WTC11 (cell line): ENCODE measurements at regions not wholly inside any gene's neighbourhood (a gene's known extent, or its start where the extent isn't known, plus 50 kb on each side); places are given as distances from the start of the nearest gene placed in this dataset.

Experiments
- ATAC-seq: fragments of 200-7000 bp; cut with Tn5 transposase; 2 replicates; pipeline ENCODE4 v1.10.0; 2021; ENCODE audit warnings: mild to moderate bottlenecking, moderate library complexity
- CTCF ChIA-PET: fragments of 300-600 bp; sonication (Branson Sonifier 250); formaldehyde crosslinking; loops from one replicate; lab custom pipeline; 2021; ENCODE audit warnings: antibody characterized with exemption; lab: Charles Lee
- POLR2A ChIA-PET: fragments of 350-600 bp; sonication (Branson Sonifier 250); formaldehyde crosslinking; loops from one replicate; lab custom pipeline; 2021; ENCODE audit warnings: antibody characterized with exemption; lab: Charles Lee
- DNase-seq: peaks from one replicate; pipeline ENCODE4 v3.0.0; 2021; ENCODE audit warnings: low spot score
- H3K27ac Mint-ChIP-seq: 2 replicates; pipeline ENCODE4 v1.8.0; 2021; ENCODE audit warnings: mixed read lengths
- H3K27me3 Mint-ChIP-seq: 2 replicates; pipeline ENCODE4 v1.8.0; 2021; ENCODE audit warnings: low read depth, mild to moderate bottlenecking, moderate library complexity, mixed read lengths
- H3K36me3 Mint-ChIP-seq: 2 replicates; pipeline ENCODE4 v1.8.0; 2021; ENCODE audit warnings: mixed read lengths
- H3K4me1 Mint-ChIP-seq: 2 replicates; pipeline ENCODE4 v1.8.0; 2022; ENCODE audit warnings: mixed read lengths
- H3K4me3 Mint-ChIP-seq: 2 replicates; pipeline ENCODE4 v1.8.0; 2021; ENCODE audit warnings: mild to moderate bottlenecking, moderate library complexity, mixed read lengths
- H3K9me3 Mint-ChIP-seq: 2 replicates; pipeline ENCODE4 v1.8.0; 2021; ENCODE audit warnings: mixed read lengths
- ATF1 ChIP-seq: sonication (generic); formaldehyde crosslinking; IDR thresholded peaks from 2 replicates; pipeline ENCODE4 v1.8.1; 2023; ENCODE audit warnings: mild to moderate bottlenecking, moderate library complexity, missing genetic modification reagents
- CBFB ChIP-seq: sonication (generic); formaldehyde crosslinking; IDR thresholded peaks from 2 replicates; pipeline ENCODE4 v1.8.1; 2022; ENCODE audit warnings: mild to moderate bottlenecking, low read depth, missing genetic modification reagents
- CREB1 ChIP-seq: sonication (generic); formaldehyde crosslinking; IDR thresholded peaks from 2 replicates; pipeline ENCODE4 v1.8.0; 2023; ENCODE audit warnings: mild to moderate bottlenecking, missing genetic modification reagents
- ETV6 ChIP-seq: sonication (generic); formaldehyde crosslinking; IDR thresholded peaks from 2 replicates; pipeline ENCODE4 v1.8.1; 2022; ENCODE audit warnings: mild to moderate bottlenecking, missing genetic modification reagents
- FOXJ3 ChIP-seq: sonication (generic); formaldehyde crosslinking; IDR thresholded peaks from 2 replicates; pipeline ENCODE4 v1.9.0; 2021; ENCODE audit warnings: missing genetic modification reagents, mild to moderate bottlenecking, borderline replicate concordance
- HMGA2 ChIP-seq: fragments of 250-450 bp; sonication (Bioruptor Pico); IDR thresholded peaks from 2 replicates; pipeline ENCODE4 v1.4.0; 2021; ENCODE audit warnings: mild to moderate bottlenecking, moderate library complexity
- JAZF1 ChIP-seq: fragments of 250-450 bp; sonication (Bioruptor Pico); IDR thresholded peaks from 2 replicates; pipeline ENCODE4 v1.9.0; 2021; ENCODE audit warnings: moderate library complexity, mild to moderate bottlenecking, inconsistent platforms
- NR1H2 ChIP-seq: sonication (generic); formaldehyde crosslinking; IDR thresholded peaks from 2 replicates; pipeline ENCODE4 v1.9.0; 2021; ENCODE audit warnings: mild to moderate bottlenecking, moderate library complexity, missing genetic modification reagents
- PRRX2 ChIP-seq: fragments of 250-450 bp; sonication (Bioruptor Pico); IDR thresholded peaks from 2 replicates; pipeline ENCODE4 v1.8.0; 2021; ENCODE audit warnings: mild to moderate bottlenecking
- SOX15 ChIP-seq: fragments of 250-450 bp; sonication (Bioruptor Pico); IDR thresholded peaks from 2 replicates; pipeline ENCODE4 v1.9.0; 2021; ENCODE audit warnings: mild to moderate bottlenecking
- SP1 ChIP-seq: sonication (generic); formaldehyde crosslinking; conservative IDR thresholded peaks from 2 replicates; pipeline ENCODE4 v1.8.1; 2022; ENCODE audit warnings: missing genetic modification reagents
- ZNF317 ChIP-seq: sonication (generic); formaldehyde crosslinking; IDR thresholded peaks from 2 replicates; pipeline ENCODE4 v1.8.1; 2023; ENCODE audit warnings: low read depth, mild to moderate bottlenecking, moderate library complexity, missing genetic modification reagents, borderline replicate concordance
- TF ChIP-seq, protein P1 (sequence below): sonication (generic); formaldehyde crosslinking; IDR thresholded peaks from 2 replicates; pipeline ENCODE4 v1.8.1; 2022; ENCODE audit warnings: missing genetic modification reagents, borderline replicate concordance
- TF ChIP-seq, protein P2 (sequence below): sonication (generic); formaldehyde crosslinking; IDR thresholded peaks from 2 replicates; pipeline ENCODE4 v1.8.1; 2023; ENCODE audit warnings: mild to moderate bottlenecking, missing genetic modification reagents, borderline replicate concordance
- TF ChIP-seq, protein P3 (sequence below): fragments of 250-450 bp; sonication (Bioruptor Pico); IDR thresholded peaks from 2 replicates; pipeline ENCODE4 v1.9.0; 2021; ENCODE audit warnings: mild to moderate bottlenecking
- TF ChIP-seq, protein P4 (sequence below): sonication (generic); formaldehyde crosslinking; conservative IDR thresholded peaks from 2 replicates; pipeline ENCODE4 v1.8.1; 2023; ENCODE audit warnings: mild to moderate bottlenecking, low read depth, missing genetic modification reagents, moderate library complexity
- TF ChIP-seq, protein P5 (sequence below): fragments of 250-450 bp; sonication (Bioruptor Pico); IDR thresholded peaks from 2 replicates; pipeline ENCODE4 v1.9.0; 2021; ENCODE audit warnings: moderate library complexity, mild to moderate bottlenecking, inconsistent platforms, borderline replicate concordance

DNA sequence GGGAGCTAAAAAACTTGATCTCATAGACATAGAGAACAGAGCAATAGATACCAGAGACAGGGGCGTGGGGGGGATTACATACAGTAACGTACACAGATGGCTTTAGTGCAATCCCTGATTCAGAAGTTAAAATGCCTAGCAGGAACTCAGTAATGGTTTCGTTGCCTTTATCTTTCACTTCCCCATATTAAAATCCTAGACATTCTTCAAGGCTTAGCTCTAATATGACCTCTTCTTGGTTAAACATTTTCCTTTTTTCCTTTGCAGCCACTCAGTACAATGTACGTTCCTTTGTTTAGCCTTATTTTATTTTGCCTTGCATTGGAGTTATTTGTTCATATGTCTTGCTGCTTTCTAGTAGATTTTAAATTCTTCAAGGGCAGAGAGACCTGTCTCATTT is 104.9 kb downstream of the C11orf87 start:
- no peak for ATAC-seq
- TF ChIP-seq ETV6 (CRISPR knock-in tag) (no peak), NR1H2 (CRISPR knock-in tag) (no peak), SP1 (CRISPR knock-in tag) (no peak), ATF1 (CRISPR knock-in tag) (no peak), FOXJ3 (CRISPR knock-in tag) (no peak), CREB1 (CRISPR knock-in tag) (no peak), HMGA2 (CRISPR knock-in tag) (no peak), PRRX2 (CRISPR knock-in tag) (no peak), SOX15 (CRISPR knock-in tag) (no peak), CBFB (CRISPR knock-in tag) (no peak), JAZF1 (no peak), ZNF317 (no peak)
- TF ChIP-seq, protein P1, sequence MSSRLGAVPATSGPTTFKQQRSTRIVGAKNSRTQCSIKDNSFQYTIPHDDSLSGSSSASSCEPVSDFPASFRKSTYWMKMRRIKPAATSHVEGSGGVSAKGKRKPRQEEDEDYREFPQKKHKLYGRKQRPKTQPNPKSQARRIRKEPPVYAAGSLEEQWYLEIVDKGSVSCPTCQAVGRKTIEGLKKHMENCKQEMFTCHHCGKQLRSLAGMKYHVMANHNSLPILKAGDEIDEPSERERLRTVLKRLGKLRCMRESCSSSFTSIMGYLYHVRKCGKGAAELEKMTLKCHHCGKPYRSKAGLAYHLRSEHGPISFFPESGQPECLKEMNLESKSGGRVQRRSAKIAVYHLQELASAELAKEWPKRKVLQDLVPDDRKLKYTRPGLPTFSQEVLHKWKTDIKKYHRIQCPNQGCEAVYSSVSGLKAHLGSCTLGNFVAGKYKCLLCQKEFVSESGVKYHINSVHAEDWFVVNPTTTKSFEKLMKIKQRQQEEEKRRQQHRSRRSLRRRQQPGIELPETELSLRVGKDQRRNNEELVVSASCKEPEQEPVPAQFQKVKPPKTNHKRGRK (CRISPR knock-in tag) = no peak
- TF ChIP-seq, protein P2, sequence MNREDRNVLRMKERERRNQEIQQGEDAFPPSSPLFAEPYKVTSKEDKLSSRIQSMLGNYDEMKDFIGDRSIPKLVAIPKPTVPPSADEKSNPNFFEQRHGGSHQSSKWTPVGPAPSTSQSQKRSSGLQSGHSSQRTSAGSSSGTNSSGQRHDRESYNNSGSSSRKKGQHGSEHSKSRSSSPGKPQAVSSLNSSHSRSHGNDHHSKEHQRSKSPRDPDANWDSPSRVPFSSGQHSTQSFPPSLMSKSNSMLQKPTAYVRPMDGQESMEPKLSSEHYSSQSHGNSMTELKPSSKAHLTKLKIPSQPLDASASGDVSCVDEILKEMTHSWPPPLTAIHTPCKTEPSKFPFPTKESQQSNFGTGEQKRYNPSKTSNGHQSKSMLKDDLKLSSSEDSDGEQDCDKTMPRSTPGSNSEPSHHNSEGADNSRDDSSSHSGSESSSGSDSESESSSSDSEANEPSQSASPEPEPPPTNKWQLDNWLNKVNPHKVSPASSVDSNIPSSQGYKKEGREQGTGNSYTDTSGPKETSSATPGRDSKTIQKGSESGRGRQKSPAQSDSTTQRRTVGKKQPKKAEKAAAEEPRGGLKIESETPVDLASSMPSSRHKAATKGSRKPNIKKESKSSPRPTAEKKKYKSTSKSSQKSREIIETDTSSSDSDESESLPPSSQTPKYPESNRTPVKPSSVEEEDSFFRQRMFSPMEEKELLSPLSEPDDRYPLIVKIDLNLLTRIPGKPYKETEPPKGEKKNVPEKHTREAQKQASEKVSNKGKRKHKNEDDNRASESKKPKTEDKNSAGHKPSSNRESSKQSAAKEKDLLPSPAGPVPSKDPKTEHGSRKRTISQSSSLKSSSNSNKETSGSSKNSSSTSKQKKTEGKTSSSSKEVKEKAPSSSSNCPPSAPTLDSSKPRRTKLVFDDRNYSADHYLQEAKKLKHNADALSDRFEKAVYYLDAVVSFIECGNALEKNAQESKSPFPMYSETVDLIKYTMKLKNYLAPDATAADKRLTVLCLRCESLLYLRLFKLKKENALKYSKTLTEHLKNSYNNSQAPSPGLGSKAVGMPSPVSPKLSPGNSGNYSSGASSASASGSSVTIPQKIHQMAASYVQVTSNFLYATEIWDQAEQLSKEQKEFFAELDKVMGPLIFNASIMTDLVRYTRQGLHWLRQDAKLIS (CRISPR knock-in tag) = no peak
- TF ChIP-seq, protein P3, sequence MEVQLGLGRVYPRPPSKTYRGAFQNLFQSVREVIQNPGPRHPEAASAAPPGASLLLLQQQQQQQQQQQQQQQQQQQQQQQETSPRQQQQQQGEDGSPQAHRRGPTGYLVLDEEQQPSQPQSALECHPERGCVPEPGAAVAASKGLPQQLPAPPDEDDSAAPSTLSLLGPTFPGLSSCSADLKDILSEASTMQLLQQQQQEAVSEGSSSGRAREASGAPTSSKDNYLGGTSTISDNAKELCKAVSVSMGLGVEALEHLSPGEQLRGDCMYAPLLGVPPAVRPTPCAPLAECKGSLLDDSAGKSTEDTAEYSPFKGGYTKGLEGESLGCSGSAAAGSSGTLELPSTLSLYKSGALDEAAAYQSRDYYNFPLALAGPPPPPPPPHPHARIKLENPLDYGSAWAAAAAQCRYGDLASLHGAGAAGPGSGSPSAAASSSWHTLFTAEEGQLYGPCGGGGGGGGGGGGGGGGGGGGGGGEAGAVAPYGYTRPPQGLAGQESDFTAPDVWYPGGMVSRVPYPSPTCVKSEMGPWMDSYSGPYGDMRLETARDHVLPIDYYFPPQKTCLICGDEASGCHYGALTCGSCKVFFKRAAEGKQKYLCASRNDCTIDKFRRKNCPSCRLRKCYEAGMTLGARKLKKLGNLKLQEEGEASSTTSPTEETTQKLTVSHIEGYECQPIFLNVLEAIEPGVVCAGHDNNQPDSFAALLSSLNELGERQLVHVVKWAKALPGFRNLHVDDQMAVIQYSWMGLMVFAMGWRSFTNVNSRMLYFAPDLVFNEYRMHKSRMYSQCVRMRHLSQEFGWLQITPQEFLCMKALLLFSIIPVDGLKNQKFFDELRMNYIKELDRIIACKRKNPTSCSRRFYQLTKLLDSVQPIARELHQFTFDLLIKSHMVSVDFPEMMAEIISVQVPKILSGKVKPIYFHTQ (CRISPR knock-in tag) = no peak
- TF ChIP-seq, protein P4, sequence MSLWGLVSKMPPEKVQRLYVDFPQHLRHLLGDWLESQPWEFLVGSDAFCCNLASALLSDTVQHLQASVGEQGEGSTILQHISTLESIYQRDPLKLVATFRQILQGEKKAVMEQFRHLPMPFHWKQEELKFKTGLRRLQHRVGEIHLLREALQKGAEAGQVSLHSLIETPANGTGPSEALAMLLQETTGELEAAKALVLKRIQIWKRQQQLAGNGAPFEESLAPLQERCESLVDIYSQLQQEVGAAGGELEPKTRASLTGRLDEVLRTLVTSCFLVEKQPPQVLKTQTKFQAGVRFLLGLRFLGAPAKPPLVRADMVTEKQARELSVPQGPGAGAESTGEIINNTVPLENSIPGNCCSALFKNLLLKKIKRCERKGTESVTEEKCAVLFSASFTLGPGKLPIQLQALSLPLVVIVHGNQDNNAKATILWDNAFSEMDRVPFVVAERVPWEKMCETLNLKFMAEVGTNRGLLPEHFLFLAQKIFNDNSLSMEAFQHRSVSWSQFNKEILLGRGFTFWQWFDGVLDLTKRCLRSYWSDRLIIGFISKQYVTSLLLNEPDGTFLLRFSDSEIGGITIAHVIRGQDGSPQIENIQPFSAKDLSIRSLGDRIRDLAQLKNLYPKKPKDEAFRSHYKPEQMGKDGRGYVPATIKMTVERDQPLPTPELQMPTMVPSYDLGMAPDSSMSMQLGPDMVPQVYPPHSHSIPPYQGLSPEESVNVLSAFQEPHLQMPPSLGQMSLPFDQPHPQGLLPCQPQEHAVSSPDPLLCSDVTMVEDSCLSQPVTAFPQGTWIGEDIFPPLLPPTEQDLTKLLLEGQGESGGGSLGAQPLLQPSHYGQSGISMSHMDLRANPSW (CRISPR knock-in tag) = no peak
- TF ChIP-seq, protein P5, sequence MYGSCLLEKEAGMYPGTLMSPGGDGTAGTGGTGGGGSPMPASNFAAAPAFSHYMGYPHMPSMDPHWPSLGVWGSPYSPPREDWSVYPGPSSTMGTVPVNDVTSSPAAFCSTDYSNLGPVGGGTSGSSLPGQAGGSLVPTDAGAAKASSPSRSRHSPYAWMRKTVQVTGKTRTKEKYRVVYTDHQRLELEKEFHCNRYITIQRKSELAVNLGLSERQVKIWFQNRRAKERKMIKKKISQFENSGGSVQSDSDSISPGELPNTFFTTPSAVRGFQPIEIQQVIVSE (CRISPR knock-in tag) = no peak
- Mint-ChIP-seq H3K4me3 (no peak overlapping the region), H3K36me3 (no peaks in the 10 kb centered on the region), H3K4me1 (peaks cover 5% of the 10 kb centered on the region; the same call in 1 of the 2 replicates), H3K27ac (no peak overlapping the region), H3K27me3 (no peaks in the 10 kb centered on the region), H3K9me3 (no peaks in the 10 kb centered on the region)
- CTCF ChIA-PET = no interaction called here
- DNase-seq = no peak
- POLR2A ChIA-PET = no interaction called here
